ENCODE measurements at regions not wholly inside any gene's neighbourhood (a gene's known extent, or its start where the extent isn't known, plus 50 kb on each side); places are given as distances from the start of the nearest gene placed in this dataset.

- H3K27me3 ChIP-seq: no peaks in the 10 kb centered on the region
- H3K4me3 ChIP-seq: no peak overlapping the region
- H3K27ac ChIP-seq: no peak overlapping the region
- no peaks in the 10 kb centered on the region for H3K9me3 ChIP-seq
- H3K4me1 ChIP-seq: no peaks in the 10 kb centered on the region
- TF ChIP-seq POLR2AphosphoS5 (IDR thresholded peaks at IDR 0.05; ENCODE audit: insufficient read depth in 1 of 2, low read depth in 1 of 2) (no peak), POLR2A (IDR thresholded peaks at IDR 0.05) (no peak), CTCF (IDR thresholded peaks at IDR 0.05) (no peak)
- no peaks in the 10 kb centered on the region for H3K36me3 ChIP-seq
- no peak for DNase-seq (ENCODE audit: extremely low spot score in 2 of 2)
- intact Hi-C loops (cut with DNase I): no loop called here
Observed at GRCh38 chr14:100638211-100638855, 51.1 kb upstream of the BEGAIN start.

GRCh38 chr14:100639280-100639679 lies 52.1 kb upstream of the BEGAIN start:
- no peaks in the 10 kb centered on the region for H3K9me3 ChIP-seq
- no peak overlapping the region for H3K27ac ChIP-seq
- no peak overlapping the region for H3K4me3 ChIP-seq
- no peaks in the 10 kb centered on the region for H3K4me1 ChIP-seq
- intact Hi-C loops (cut with DNase I): no loop called here
- no peaks in the 10 kb centered on the region for H3K36me3 ChIP-seq
- no peaks in the 10 kb centered on the region for H3K27me3 ChIP-seq
- DNase-seq (ENCODE audit: extremely low spot score in 2 of 2): no peak
- TF ChIP-seq POLR2AphosphoS5 (IDR thresholded peaks at IDR 0.05; ENCODE audit: insufficient read depth in 1 of 2, low read depth in 1 of 2) (no peak), CTCF (IDR thresholded peaks at IDR 0.05) (no peak), POLR2A (IDR thresholded peaks at IDR 0.05) (no peak)

- no peaks in the 10 kb centered on the region for H3K4me1 ChIP-seq
- H3K9me3 ChIP-seq: no peaks in the 10 kb centered on the region
- H3K36me3 ChIP-seq: no peaks in the 10 kb centered on the region
- no peak overlapping the region for H3K27ac ChIP-seq
- no peak overlapping the region for H3K4me3 ChIP-seq
- no peaks in the 10 kb centered on the region for H3K27me3 ChIP-seq
- DNase-seq (ENCODE audit: extremely low spot score in 2 of 2): no peak
- peak in 1 of 2 donors; percentile 24 for TF ChIP-seq POLR2AphosphoS5 (IDR thresholded peaks at IDR 0.05; ENCODE audit: insufficient read depth in 1 of 2, low read depth in 1 of 2)
- no peak for TF ChIP-seq POLR2A (IDR thresholded peaks at IDR 0.05)
- TF ChIP-seq CTCF (IDR thresholded peaks at IDR 0.05): no peak
- intact Hi-C loops (cut with DNase I): no loop called here
Observed at GRCh38 chr14:100640471-100641273, 53.5 kb upstream of the BEGAIN start.

DNA sequence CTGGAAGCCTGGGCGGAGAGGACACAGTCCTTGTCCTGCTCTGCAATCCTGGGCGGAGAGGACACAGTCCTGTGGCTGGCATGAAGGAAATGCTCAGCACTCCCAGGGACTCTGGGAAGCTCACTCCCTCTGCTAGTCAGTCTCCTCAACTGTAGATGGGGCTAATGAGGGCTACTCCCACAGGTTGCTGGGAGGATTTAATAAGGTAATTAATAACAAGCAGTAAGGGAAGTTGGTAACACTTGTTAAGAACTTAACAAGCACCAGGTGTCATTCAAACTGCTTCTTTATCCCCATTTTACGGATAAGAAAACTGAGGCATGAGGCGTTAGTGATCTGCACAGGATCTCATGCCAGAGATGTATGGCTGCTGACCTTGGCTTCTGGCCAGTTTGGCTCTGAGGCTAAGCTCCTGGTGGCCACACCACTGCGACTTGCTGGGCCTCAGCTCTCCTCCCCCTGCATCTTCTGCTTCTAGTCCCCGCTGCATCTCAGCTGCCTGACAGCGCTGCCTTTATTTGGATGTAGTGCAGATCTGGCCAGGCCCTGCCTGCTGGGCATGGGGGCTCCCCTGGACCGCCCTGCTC lies 54.1 kb upstream of the BEGAIN start:
- TF ChIP-seq POLR2AphosphoS5 (IDR thresholded peaks at IDR 0.05; ENCODE audit: insufficient read depth in 1 of 2, low read depth in 1 of 2): no peak
- no peak for TF ChIP-seq CTCF (IDR thresholded peaks at IDR 0.05)
- TF ChIP-seq POLR2A (IDR thresholded peaks at IDR 0.05): no peak
- Histone ChIP-seq H3K27ac (no peak overlapping the region), H3K36me3 (no peaks in the 10 kb centered on the region), H3K27me3 (no peaks in the 10 kb centered on the region), H3K4me3 (no peak overlapping the region), H3K4me1 (no peaks in the 10 kb centered on the region), H3K9me3 (no peaks in the 10 kb centered on the region)
- intact Hi-C loops (cut with DNase I): no loop called here
- DNase-seq (ENCODE audit: extremely low spot score in 2 of 2): no peak

All from vagina (tissue), 2 donors.